Urinary bladder (tissue), 3 donors: ENCODE measurements at regions not wholly inside any gene's neighbourhood (a gene's known extent, or its start where the extent isn't known, plus 50 kb on each side); places are given as distances from the start of the nearest gene placed in this dataset.

Experiments used
- DNase-seq: peaks from one replicate; pipeline ENCODE4 v3.0.0-alpha.2; 2015; ENCODE audit errors: extremely low spot score
- H3K27ac ChIP-seq: one replicate; pipeline ENCODE4 v1.5.1; 2013; ENCODE audit warnings: low read depth, mild to moderate bottlenecking, moderate library complexity
- H3K36me3 ChIP-seq: one replicate; pipeline ENCODE4 v1.6.1; 2013; ENCODE audit warnings: mild to moderate bottlenecking, moderate library complexity; ENCODE audit not compliant: insufficient read depth
- H3K4me1 ChIP-seq: one replicate; pipeline ENCODE4 v1.6.1; 2013; ENCODE audit warnings: mild to moderate bottlenecking, moderate library complexity; ENCODE audit not compliant: insufficient read depth
- H3K4me3 ChIP-seq: one replicate; pipeline ENCODE4 v1.5.1; 2013; ENCODE audit warnings: low read depth, low read length
- WGBS: extraction: QIAGEN DNeasy Blood & Tissue Kit; methylation state at CpG from one replicate; pipeline ENCODE4 v1.1.7; 2013; 5-methylcytosine and 5-hydroxymethylcytosine counted together
- donor health status: healthy with polysubstance abuse.
- donor health status: healthy.

DNA sequence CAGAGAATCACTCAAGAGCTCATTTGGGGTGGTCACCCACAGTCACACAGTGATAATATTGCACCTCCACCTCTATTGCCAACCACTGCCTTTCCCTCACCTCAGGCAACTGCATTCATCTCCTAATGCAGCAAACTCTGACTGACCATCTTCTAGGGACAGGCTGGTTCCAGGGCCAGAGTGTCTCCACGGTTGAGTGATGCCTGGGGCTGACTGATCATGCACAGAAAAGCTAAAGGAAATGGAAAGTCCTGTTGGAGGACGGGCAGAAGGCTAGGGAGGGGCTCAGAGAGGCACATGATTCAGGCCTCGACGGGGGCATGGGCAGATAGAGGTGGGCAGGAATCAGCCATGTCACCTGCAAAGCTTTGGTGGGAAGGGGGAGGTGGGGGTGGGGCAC lies 127.1 kb upstream of the TNS3 start:
- no peak overlapping the region for H3K27ac ChIP-seq
- H3K36me3 ChIP-seq: no peaks in the 10 kb centered on the region
- 87% methylated on average over 4 of the region's 4 CpGs for WGBS
- no peak overlapping the region for H3K4me3 ChIP-seq
- no peak for DNase-seq
- no peaks in the 10 kb centered on the region for H3K4me1 ChIP-seq

DNA sequence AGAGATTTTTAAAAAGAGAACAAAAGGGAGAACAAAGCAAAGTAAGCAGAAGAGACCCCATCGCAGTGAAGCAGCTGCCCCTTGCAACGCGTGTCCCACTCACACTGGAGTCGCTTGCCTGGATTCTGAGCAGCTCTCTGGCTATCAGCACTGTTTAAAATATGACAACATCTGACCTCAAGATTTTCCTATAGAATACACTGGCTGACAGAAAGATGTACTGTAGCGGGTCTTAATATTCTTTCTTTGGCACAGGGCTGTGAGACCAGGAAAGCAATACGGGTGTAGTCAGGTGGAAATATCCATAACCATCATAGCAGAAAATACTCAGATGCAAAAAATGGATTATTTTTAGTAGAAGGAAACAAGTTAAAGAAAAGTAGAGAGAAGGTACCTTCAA lies 125.7 kb upstream of the TNS3 start:
- Histone ChIP-seq H3K27ac (no peak overlapping the region), H3K4me1 (no peaks in the 10 kb centered on the region), H3K36me3 (no peaks in the 10 kb centered on the region), H3K4me3 (no peak overlapping the region)
- WGBS: 86% methylated on average over 6 of the region's 6 CpGs
- no peak for DNase-seq

DNA sequence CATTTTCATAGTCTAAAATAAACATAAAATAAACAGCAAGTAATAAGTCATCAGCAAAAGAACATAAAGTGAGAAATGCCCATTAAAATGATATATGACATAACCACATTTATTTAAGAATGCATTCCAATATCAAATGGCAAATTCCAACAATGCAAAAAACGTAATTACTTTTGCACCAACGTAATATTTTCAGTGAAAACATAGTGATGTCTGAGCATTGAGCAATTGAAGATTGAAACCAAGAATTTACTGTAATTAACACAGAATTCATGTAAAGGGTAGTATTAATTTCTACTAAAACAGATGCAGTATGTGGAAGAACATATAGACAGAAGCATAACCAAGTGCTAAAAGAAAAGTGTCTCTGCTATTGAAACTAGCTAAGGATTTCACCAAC lies 123.0 kb upstream of the TNS3 start:
- 88% methylated on average over 2 of the region's 2 CpGs for WGBS
- no peaks in the 10 kb centered on the region for H3K36me3 ChIP-seq
- H3K4me1 ChIP-seq: no peaks in the 10 kb centered on the region
- DNase-seq: no peak
- no peak overlapping the region for H3K4me3 ChIP-seq
- no peak overlapping the region for H3K27ac ChIP-seq

DNA sequence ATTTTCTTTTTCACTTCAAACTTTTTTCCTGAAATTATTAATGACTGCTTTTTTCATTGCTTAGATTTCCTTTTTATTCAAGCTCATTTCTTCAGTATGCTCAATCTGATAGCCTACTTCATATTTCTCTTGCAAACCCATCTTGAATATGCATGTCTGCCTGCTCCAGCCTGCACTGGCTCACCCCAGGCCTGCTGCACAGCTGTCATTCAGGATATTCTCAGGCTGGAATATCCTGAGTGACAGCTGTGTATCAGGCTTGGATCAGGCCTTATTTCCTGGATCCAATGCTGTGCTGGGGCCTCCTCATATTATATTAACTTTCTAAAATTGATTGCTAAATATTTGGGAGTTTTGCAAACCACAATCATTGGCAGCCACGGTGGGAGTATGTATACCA lies 120.2 kb upstream of the TNS3 start:
- Histone ChIP-seq H3K4me3 (no peak overlapping the region), H3K36me3 (no peaks in the 10 kb centered on the region), H3K4me1 (no peaks in the 10 kb centered on the region), H3K27ac (no peak overlapping the region)
- DNase-seq: no peak
- 82% methylated on average over 1 of the region's 1 CpG for WGBS

DNA sequence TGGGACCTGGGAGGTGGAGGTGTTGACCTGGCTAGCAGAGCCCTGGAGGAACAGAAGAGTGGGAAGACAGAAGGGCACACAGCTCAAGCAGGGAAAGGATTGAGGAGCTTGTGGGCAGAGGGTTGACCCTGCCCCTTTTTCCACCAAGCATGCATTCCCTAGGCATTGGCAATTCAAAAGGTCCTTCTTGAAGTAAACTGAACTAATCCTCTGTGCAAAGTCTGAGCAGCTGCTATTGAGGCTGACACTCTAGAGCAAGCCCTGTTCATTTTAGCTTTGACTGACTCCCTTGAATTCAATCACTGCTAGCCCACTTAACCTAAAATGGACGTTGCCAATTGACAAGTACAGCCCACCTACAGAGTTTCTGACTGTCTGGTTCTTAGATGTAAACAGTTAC lies 116.5 kb upstream of the TNS3 start:
- 28% methylated on average over 1 of the region's 1 CpG for WGBS
- Histone ChIP-seq H3K27ac (no peak overlapping the region), H3K4me1 (no peaks in the 10 kb centered on the region), H3K4me3 (no peak overlapping the region), H3K36me3 (no peaks in the 10 kb centered on the region)
- no peak for DNase-seq

DNA sequence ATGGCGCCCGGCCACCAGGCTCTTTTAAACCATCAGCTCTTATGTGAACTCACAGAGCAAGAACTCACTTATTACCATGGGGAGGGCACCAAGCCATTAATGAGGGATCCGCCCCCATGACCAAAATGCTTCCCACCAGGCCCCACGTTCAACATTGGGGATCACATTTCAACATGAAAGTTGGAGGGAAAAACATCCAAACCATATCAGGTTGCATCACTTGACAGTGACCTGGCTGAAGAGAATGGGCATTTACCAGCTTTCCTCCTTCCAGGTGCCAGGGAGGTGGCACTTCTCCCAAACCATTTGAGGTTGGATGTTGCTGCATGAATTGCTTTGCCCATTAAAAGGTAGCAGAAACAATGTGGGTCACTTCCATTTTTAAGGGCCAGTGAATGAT lies 115.6 kb upstream of the TNS3 start:
- Histone ChIP-seq H3K36me3 (no peaks in the 10 kb centered on the region), H3K27ac (no peak overlapping the region), H3K4me3 (no peak overlapping the region), H3K4me1 (no peaks in the 10 kb centered on the region)
- WGBS: 84% methylated on average over 4 of the region's 4 CpGs
- no peak for DNase-seq

DNA sequence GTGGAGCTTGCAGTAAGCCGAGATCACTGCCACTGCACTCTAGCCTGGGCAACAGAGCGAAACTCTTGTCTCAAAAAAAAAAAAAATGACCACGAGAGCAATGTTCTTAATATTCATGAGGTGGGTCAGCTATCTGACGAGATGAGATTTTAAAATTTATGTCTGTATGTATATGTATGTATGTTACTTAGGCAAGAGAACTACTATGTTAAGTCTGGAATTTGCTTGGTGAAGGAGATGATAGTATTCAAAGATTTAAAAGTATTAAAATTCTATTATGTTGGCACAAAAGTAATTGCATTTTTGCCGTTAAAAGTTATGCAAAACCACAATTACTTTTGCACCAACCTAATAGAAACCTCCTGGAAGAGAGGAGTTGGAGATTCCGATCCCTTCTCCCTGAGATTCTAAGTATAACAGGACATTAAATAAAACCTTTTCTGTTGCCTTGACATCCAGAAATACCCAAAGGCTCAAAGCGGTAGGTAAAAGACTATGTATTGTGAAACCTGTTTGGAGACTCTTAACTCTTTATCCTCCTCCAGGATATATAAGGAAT lies 114.3 kb upstream of the TNS3 start:
- WGBS: 92% methylated on average over 7 of the region's 7 CpGs
- Histone ChIP-seq H3K36me3 (no peaks in the 10 kb centered on the region), H3K4me1 (no peaks in the 10 kb centered on the region), H3K4me3 (no peak overlapping the region), H3K27ac (no peak overlapping the region)
- no peak for DNase-seq

DNA sequence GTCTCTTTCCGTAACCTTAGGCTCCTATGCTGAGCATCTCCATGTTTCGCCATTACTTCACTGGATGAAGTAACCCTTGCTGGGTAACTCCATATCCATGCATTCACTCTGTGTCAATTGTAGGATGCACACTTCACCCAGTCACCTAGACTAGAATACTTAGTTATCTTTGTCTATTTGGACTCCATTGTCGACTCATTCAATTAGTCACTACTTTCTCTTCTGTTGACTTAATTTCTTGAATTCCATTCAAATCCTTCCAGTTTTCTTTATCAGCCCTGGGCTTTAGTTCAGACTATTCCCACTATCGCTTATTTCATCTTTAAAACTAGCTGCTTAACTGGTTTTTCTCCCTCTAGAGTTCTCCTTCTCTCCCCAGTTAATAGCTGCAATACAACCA lies 111.3 kb upstream of the TNS3 start:
- 81% methylated on average over 4 of the region's 4 CpGs for WGBS

DNA sequence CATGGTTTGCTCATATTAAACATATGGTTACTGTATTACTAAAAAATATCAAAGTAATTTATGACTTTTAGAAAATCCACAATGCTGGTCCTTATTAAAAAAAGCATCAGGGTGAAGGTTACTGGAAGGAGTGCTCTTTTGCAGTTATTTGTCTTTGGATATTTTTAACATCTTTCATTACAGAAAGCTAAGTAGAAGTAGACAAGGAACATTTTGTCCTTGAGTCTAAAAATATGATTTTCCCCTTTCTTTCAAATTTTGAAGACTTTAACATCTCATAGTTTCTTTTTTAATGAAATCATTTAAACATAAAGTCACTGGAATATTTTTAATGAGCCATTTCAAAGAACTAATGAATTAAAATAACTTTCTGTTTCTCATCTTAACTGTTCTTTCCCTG lies 110.1 kb upstream of the TNS3 start:
- Histone ChIP-seq H3K27ac (no peak overlapping the region), H3K4me1 (no peaks in the 10 kb centered on the region), H3K4me3 (no peak overlapping the region), H3K36me3 (no peaks in the 10 kb centered on the region)
- no peak for DNase-seq

More for the DNA sequence above, 111.3 kb upstream of the TNS3 start:
- Histone ChIP-seq H3K4me3 (no peak overlapping the region), H3K4me1 (no peaks in the 10 kb centered on the region), H3K36me3 (no peaks in the 10 kb centered on the region), H3K27ac (no peak overlapping the region)
- DNase-seq: peak; percentile 52

DNA sequence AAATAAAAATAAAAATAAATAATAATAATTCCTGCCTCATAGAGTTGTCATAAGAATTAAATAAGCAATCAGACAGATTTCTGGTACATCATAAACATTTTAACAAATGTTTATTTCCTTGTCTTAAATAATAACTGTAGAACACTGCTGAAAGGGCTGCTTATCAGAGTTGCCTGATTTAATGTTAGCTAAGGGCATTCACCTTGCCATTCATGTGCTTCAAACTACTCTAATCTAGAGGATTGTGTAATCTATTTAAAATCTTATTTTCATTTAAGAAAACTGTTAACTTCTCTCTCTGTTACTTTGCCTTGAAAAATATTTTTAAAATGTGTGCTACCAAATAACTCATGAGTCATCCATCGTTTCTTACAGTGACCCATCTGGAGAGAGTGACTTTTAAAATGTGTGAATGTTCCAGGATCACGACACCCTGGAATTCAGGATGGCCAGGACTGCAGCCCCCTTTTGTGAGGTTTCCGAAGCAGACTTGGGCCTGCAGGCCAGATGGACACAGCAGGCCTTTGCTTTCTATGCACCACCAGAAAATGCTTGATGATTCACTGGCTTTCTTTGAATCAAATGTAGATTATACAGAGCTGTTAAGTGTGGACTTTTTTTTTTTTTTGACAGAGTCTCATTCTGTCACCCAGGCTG lies 109.1 kb upstream of the TNS3 start:
- no peaks in the 10 kb centered on the region for H3K4me1 ChIP-seq
- no peak overlapping the region for H3K4me3 ChIP-seq
- DNase-seq: no peak
- H3K27ac ChIP-seq: no peak overlapping the region
- H3K36me3 ChIP-seq: no peaks in the 10 kb centered on the region
- WGBS: 30% methylated on average over 3 of the region's 3 CpGs

DNA sequence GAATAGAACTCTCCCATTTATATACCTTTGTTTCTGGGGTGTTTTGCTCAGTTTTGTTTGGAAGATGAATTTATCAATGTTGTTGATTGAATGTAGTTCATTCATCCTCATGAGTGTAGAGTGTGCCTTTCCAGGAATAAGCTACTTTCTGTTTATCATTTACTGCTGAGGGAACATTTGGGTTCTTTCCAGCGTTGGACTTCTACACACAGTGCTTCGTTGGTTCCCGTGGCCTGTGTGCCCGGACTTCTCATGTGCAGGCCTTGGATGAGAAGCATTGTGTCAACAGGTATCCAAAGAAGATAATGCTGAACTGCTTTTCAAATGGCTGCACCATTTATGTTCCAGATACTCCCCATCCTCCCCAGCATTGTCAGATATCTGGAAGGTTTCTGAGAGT lies 107.6 kb upstream of the TNS3 start:
- H3K4me3 ChIP-seq: no peak overlapping the region
- H3K27ac ChIP-seq: no peak overlapping the region
- DNase-seq: no peak
- no peaks in the 10 kb centered on the region for H3K36me3 ChIP-seq
- WGBS: 49% methylated on average over 4 of the region's 4 CpGs
- H3K4me1 ChIP-seq: no peaks in the 10 kb centered on the region

DNA sequence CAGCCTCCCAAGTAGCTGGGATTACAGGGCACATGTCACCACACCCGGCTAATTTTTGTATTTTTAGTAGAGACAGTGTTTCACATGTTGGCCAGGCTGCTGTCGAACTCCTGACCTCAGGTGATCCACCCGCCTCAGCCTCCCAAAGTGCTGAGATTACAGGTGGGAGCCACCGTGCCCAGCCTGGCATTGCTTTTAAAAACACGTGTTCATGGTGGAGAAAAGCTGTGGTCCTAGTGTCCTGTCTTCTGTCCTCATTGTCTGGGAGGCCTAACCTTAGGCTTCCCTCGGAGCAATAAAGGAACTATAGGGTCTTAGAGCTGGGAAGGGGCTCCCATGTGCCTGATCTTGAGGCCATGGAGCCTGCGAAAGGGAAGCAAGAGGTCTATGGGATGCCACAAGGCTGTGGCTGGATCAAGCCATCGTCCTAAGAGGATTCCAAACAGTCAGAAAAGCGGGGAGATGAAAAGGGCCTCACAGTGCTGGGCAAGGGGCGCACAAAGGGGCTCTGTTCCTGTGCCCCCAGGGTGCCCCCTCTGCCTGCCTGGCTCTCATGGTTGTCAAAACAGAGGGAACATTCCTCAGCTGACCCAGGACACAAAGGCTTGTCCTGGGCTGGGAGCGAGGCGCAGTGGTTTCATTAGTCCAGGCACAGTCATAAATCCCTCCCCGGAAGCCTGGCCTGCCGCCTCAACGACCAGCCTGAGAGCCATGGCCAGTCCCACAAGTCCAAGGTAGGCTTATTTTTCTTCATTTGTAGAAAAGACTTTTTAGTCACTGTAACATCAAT lies 106.6 kb upstream of the TNS3 start:
- Histone ChIP-seq H3K36me3 (no peaks in the 10 kb centered on the region), H3K4me3 (no peak overlapping the region), H3K27ac (no peak overlapping the region), H3K4me1 (no peaks in the 10 kb centered on the region)
- no peak for DNase-seq
- WGBS: 91% methylated on average over 15 of the region's 15 CpGs

DNA sequence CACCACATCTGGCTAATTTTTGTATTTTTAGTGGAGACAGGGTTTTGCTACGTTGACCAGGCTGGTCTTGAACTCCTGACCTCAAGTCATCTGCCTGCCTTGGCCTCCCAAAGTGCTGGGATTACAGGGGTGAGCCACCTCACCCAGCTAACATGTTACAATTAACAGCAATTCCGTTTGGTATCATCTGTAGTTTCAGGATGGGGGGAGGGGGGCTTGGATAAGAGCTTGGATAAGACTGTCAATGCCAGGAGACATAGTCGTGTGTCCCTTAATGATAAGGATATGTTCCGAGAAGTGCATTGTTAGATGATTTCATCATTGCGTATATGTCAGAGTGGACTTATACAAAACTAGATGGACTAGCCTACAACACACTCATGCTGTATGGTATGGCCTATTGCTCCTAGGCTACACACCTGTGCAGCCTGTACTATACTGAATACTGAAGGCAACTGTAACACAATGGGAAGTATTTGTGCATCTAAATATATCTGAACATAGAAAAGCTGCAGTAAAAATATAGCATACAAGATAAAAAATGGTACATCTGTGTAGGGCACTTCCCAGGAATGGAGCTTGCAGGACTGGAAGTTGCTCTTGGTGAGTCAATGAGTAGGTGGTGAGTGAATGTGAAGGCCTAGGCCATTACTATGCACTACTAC lies 103.9 kb upstream of the TNS3 start:
- Histone ChIP-seq H3K4me3 (no peak overlapping the region), H3K27ac (no peak overlapping the region), H3K4me1 (no peaks in the 10 kb centered on the region), H3K36me3 (no peaks in the 10 kb centered on the region)
- DNase-seq: no peak
- 86% methylated on average over 5 of the region's 5 CpGs for WGBS

DNA sequence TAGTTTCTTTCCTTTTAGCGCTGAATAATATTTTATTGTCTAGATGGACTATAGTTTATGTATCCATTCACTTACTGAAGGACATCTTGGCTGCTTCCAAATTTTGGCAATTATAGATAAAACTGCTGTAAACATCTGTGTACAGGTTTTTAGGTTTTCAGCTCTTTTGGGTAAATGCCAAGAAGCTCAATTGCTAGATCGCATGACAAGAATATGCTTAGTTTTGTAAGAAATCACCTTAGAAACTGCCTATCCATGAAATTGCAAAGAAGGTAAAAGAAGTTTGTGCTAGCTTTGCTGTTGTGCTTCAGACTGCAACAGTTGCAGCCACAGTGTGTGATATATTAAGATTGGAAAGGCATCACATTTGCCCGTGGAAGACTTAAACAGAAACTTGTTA lies 103.2 kb upstream of the TNS3 start:
- Histone ChIP-seq H3K4me1 (no peaks in the 10 kb centered on the region), H3K4me3 (no peak overlapping the region), H3K27ac (no peak overlapping the region), H3K36me3 (no peaks in the 10 kb centered on the region)
- DNase-seq: no peak
- WGBS: 72% methylated on average over 3 of the region's 3 CpGs
